CD8-positive, alpha-beta memory T cell (primary cell): ENCODE measurements at regions not wholly inside any gene's neighbourhood (a gene's known extent, or its start where the extent isn't known, plus 50 kb on each side); places are given as distances from the start of the nearest gene placed in this dataset.
"Not testable (repeated sequence)": the region's sequence is repeated elsewhere in the genome, so short reads cannot be mapped to it uniquely, and the experiment has no call there.

Experiments
- CTCF ChIA-PET: fragments of 350-600 bp; sonication (Branson Sonifier 250); formaldehyde crosslinking; loops from one replicate; lab custom pipeline; 2021; ENCODE audit warnings: antibody characterized with exemption; lab: Charles Lee
- POLR2A ChIA-PET: fragments of 350-600 bp; sonication (Branson Sonifier 250); formaldehyde crosslinking; loops from one replicate; lab custom pipeline; 2021; ENCODE audit warnings: antibody characterized with exemption; lab: Charles Lee
- DNase-seq, 5 donors: peaks; one replicate each; pipeline versions ENCODE4 v3.0.0 to v3.0.0-alpha.2; 2020 to 2022; ENCODE audit warnings: mixed read lengths in 1 of 5
- H3K27ac ChIP-seq: one replicate; pipeline ENCODE4 v1.7.0; 2013; ENCODE audit warnings: low read depth, mild to moderate bottlenecking, low read length, moderate library complexity
- H3K27me3 ChIP-seq: 2 replicates; pipeline ENCODE4 v1.7.0; 2013; ENCODE audit warnings: low read length, mild to moderate bottlenecking; ENCODE audit not compliant: insufficient read depth, poor library complexity, severe bottlenecking
- H3K36me3 ChIP-seq: 2 replicates; pipeline ENCODE4 v1.7.0; 2013; ENCODE audit warnings: mild to moderate bottlenecking, low read length, moderate library complexity; ENCODE audit not compliant: insufficient read depth
- H3K4me1 ChIP-seq: 2 replicates; pipeline ENCODE4 v1.7.0; 2013; ENCODE audit warnings: mild to moderate bottlenecking, low read length, moderate library complexity; ENCODE audit not compliant: insufficient read depth
- H3K4me3 ChIP-seq: 2 replicates; pipeline ENCODE4 v1.7.0; 2013; ENCODE audit warnings: mild to moderate bottlenecking, low read length
- H3K9me3 ChIP-seq: 2 replicates; pipeline ENCODE4 v1.7.0; 2013; ENCODE audit warnings: mild to moderate bottlenecking, low read length
- H3K27ac Mint-ChIP-seq, 8 donors: one replicate each; pipeline ENCODE4 v1.8.0; 2020 to 2021; ENCODE audit warnings: mixed read lengths in 8 of 8, mild to moderate bottlenecking in 6 of 8, inconsistent platforms in 3 of 8, moderate library complexity in 3 of 8
- H3K27me3 Mint-ChIP-seq, 2 donors: one replicate each; pipeline ENCODE4 v1.8.0; 2020 to 2021; ENCODE audit warnings: mixed read lengths in 2 of 2, mild to moderate bottlenecking in 1 of 2, moderate library complexity in 1 of 2
- H3K36me3 Mint-ChIP-seq, 3 donors: one replicate each; pipeline ENCODE4 v1.8.0; 2020 to 2021; ENCODE audit warnings: mixed read lengths in 3 of 3, inconsistent platforms in 1 of 3, mild to moderate bottlenecking in 1 of 3
- H3K4me1 Mint-ChIP-seq, 3 donors: one replicate each; pipeline ENCODE4 v1.8.0; 2020 to 2021; ENCODE audit warnings: mixed read lengths in 3 of 3, inconsistent platforms in 1 of 3, mild to moderate bottlenecking in 1 of 3
- H3K4me3 Mint-ChIP-seq, 7 donors: one replicate each; pipeline ENCODE4 v1.8.0; 2020 to 2021; ENCODE audit warnings: mixed read lengths in 7 of 7, mild to moderate bottlenecking in 6 of 7, moderate library complexity in 4 of 7, inconsistent platforms in 2 of 7
- H3K9me3 Mint-ChIP-seq, 5 donors: one replicate each; pipeline ENCODE4 v1.8.0; 2020 to 2022; ENCODE audit warnings: mixed read lengths in 5 of 5, mild to moderate bottlenecking in 3 of 5, moderate library complexity in 2 of 5, inconsistent platforms in 1 of 5

GRCh38 chr3:174477491-174477890 is 381.6 kb upstream of the NAALADL2 start:
- Mint-ChIP-seq H3K9me3 (peaks cover 0 to 15% (median 3%) of the 10 kb centered on the region in 5 donors), H3K4me3 (no peak overlapping the region), H3K36me3 (no peaks in the 10 kb centered on the region), H3K27ac (no peak overlapping the region), H3K4me1 (no peaks in the 10 kb centered on the region), H3K27me3 (no peaks in the 10 kb centered on the region)
- DNase-seq: no peak
- no peaks in the 10 kb centered on the region for H3K4me1 ChIP-seq
- no peak overlapping the region for H3K4me3 ChIP-seq
- ChIA-PET CTCF (no interaction called here), POLR2A (no interaction called here)
- no peaks in the 10 kb centered on the region for H3K27me3 ChIP-seq
- no peak overlapping the region for H3K27ac ChIP-seq
- H3K9me3 ChIP-seq: no peaks in the 10 kb centered on the region
- H3K36me3 ChIP-seq: no peaks in the 10 kb centered on the region

GRCh38 chr3:174480767-174481166 is 378.4 kb upstream of the NAALADL2 start:
- DNase-seq: no peak
- Mint-ChIP-seq H3K36me3 (no peaks in the 10 kb centered on the region), H3K9me3 (peaks cover 0 to 10% (median 3%) of the 10 kb centered on the region in 5 donors), H3K27ac (no peak overlapping the region), H3K4me3 (no peak overlapping the region), H3K27me3 (no peaks in the 10 kb centered on the region), H3K4me1 (no peaks in the 10 kb centered on the region)
- ChIA-PET CTCF (no interaction called here), POLR2A (no interaction called here)
- Histone ChIP-seq H3K36me3 (no peaks in the 10 kb centered on the region), H3K4me1 (no peaks in the 10 kb centered on the region), H3K27me3 (no peaks in the 10 kb centered on the region), H3K27ac (no peak overlapping the region), H3K9me3 (no peaks in the 10 kb centered on the region), H3K4me3 (no peak overlapping the region)

- H3K27me3 Mint-ChIP-seq: no peaks in the 10 kb centered on the region
- no peak for DNase-seq
- Histone ChIP-seq H3K27me3 (no peaks in the 10 kb centered on the region), H3K36me3 (no peaks in the 10 kb centered on the region), H3K4me3 (no peak overlapping the region), H3K9me3 (no peaks in the 10 kb centered on the region), H3K27ac (no peak overlapping the region), H3K4me1 (no peaks in the 10 kb centered on the region)
- no peaks in the 10 kb centered on the region for H3K4me1 Mint-ChIP-seq
- peaks cover 0 to 11% (median 3%) of the 10 kb centered on the region in 5 donors for H3K9me3 Mint-ChIP-seq
- no peak overlapping the region for H3K27ac Mint-ChIP-seq
- ChIA-PET CTCF (no interaction called here), POLR2A (no interaction called here)
- no peaks in the 10 kb centered on the region for H3K36me3 Mint-ChIP-seq
- H3K4me3 Mint-ChIP-seq: no peak overlapping the region
Observed at GRCh38 chr3:174482541-174482940, 376.6 kb upstream of the NAALADL2 start.

GRCh38 chr3:174483254-174483653 is 375.9 kb upstream of the NAALADL2 start:
- ChIA-PET POLR2A (no interaction called here), CTCF (no interaction called here)
- H3K4me3 ChIP-seq: no peak overlapping the region
- H3K36me3 Mint-ChIP-seq: no peaks in the 10 kb centered on the region
- no peaks in the 10 kb centered on the region for H3K9me3 ChIP-seq
- H3K27ac ChIP-seq: no peak overlapping the region
- no peak overlapping the region for H3K4me3 Mint-ChIP-seq
- no peaks in the 10 kb centered on the region for H3K27me3 Mint-ChIP-seq
- no peak for DNase-seq
- no peaks in the 10 kb centered on the region for H3K36me3 ChIP-seq
- no peaks in the 10 kb centered on the region for H3K4me1 Mint-ChIP-seq
- H3K27me3 ChIP-seq: no peaks in the 10 kb centered on the region
- H3K9me3 Mint-ChIP-seq: peaks cover 0 to 11% (median 3%) of the 10 kb centered on the region in 5 donors
- no peaks in the 10 kb centered on the region for H3K4me1 ChIP-seq
- H3K27ac Mint-ChIP-seq: no peak overlapping the region

GRCh38 chr3:174483856-174484255 is 375.3 kb upstream of the NAALADL2 start:
- POLR2A ChIA-PET, H3K36me3 ChIP-seq, H3K27me3 Mint-ChIP-seq, DNase-seq, H3K9me3 ChIP-seq, H3K4me3 ChIP-seq, CTCF ChIA-PET, H3K27ac ChIP-seq, H3K4me1 ChIP-seq, H3K27ac Mint-ChIP-seq, H3K36me3 Mint-ChIP-seq, H3K4me3 Mint-ChIP-seq, H3K27me3 ChIP-seq, H3K4me1 Mint-ChIP-seq: not testable (repeated sequence)
- H3K9me3 Mint-ChIP-seq: peaks cover 0 to 11% (median 3%) of the 10 kb centered on the region in 5 donors

- H3K27me3 ChIP-seq: no peaks in the 10 kb centered on the region
- H3K27ac ChIP-seq: no peak overlapping the region
- no peak overlapping the region for H3K4me3 ChIP-seq
- Mint-ChIP-seq H3K9me3 (peaks cover 0 to 15% (median 0%) of the 10 kb centered on the region in 5 donors), H3K4me3 (no peak overlapping the region), H3K27me3 (no peaks in the 10 kb centered on the region), H3K27ac (no peak overlapping the region), H3K36me3 (no peaks in the 10 kb centered on the region), H3K4me1 (no peaks in the 10 kb centered on the region)
- ChIA-PET CTCF (no interaction called here), POLR2A (no interaction called here)
- H3K9me3 ChIP-seq: no peaks in the 10 kb centered on the region
- H3K36me3 ChIP-seq: no peaks in the 10 kb centered on the region
- DNase-seq: no peak
- no peaks in the 10 kb centered on the region for H3K4me1 ChIP-seq
Observed at GRCh38 chr3:174488527-174488926, 370.6 kb upstream of the NAALADL2 start.

- H3K27ac Mint-ChIP-seq: no peak overlapping the region
- Histone ChIP-seq H3K4me1 (no peaks in the 10 kb centered on the region), H3K27ac (no peak overlapping the region), H3K4me3 (no peak overlapping the region), H3K36me3 (no peaks in the 10 kb centered on the region), H3K9me3 (no peaks in the 10 kb centered on the region), H3K27me3 (no peaks in the 10 kb centered on the region)
- POLR2A ChIA-PET: no interaction called here
- no peaks in the 10 kb centered on the region for H3K27me3 Mint-ChIP-seq
- peaks cover 0 to 7% (median 3%) of the 10 kb centered on the region in 5 donors for H3K9me3 Mint-ChIP-seq
- no peak for DNase-seq
- no peak overlapping the region for H3K4me3 Mint-ChIP-seq
- CTCF ChIA-PET: no interaction called here
- H3K36me3 Mint-ChIP-seq: no peaks in the 10 kb centered on the region
- no peaks in the 10 kb centered on the region for H3K4me1 Mint-ChIP-seq
Observed at GRCh38 chr3:174495311-174495710, 363.8 kb upstream of the NAALADL2 start.

GRCh38 chr3:174495928-174496327 is 363.2 kb upstream of the NAALADL2 start:
- Histone ChIP-seq H3K36me3 (no peaks in the 10 kb centered on the region), H3K9me3 (no peaks in the 10 kb centered on the region), H3K4me1 (no peaks in the 10 kb centered on the region), H3K27ac (no peak overlapping the region), H3K4me3 (no peak overlapping the region), H3K27me3 (no peaks in the 10 kb centered on the region)
- ChIA-PET POLR2A (no interaction called here), CTCF (no interaction called here)
- no peak overlapping the region for H3K27ac Mint-ChIP-seq
- peaks cover 0 to 9% (median 4%) of the 10 kb centered on the region in 5 donors for H3K9me3 Mint-ChIP-seq
- no peak for DNase-seq
- H3K27me3 Mint-ChIP-seq: no peaks in the 10 kb centered on the region
- no peak overlapping the region for H3K4me3 Mint-ChIP-seq
- no peaks in the 10 kb centered on the region for H3K4me1 Mint-ChIP-seq
- H3K36me3 Mint-ChIP-seq: no peaks in the 10 kb centered on the region

GRCh38 chr3:174498638-174499037 is 360.5 kb upstream of the NAALADL2 start:
- H3K27me3 ChIP-seq: no peaks in the 10 kb centered on the region
- H3K4me1 Mint-ChIP-seq: no peaks in the 10 kb centered on the region
- DNase-seq: no peak
- POLR2A ChIA-PET: no interaction called here
- no peaks in the 10 kb centered on the region for H3K9me3 ChIP-seq
- H3K4me3 ChIP-seq: no peak overlapping the region
- no peaks in the 10 kb centered on the region for H3K4me1 ChIP-seq
- no peak overlapping the region for H3K4me3 Mint-ChIP-seq
- no peaks in the 10 kb centered on the region for H3K27me3 Mint-ChIP-seq
- H3K36me3 Mint-ChIP-seq: no peaks in the 10 kb centered on the region
- CTCF ChIA-PET: no interaction called here
- no peak overlapping the region for H3K27ac ChIP-seq
- no peak overlapping the region for H3K27ac Mint-ChIP-seq
- no peaks in the 10 kb centered on the region for H3K36me3 ChIP-seq
- peaks cover 0 to 9% (median 4%) of the 10 kb centered on the region in 5 donors for H3K9me3 Mint-ChIP-seq
